ENCODE measurements at regions not wholly inside any gene's neighbourhood (a gene's known extent, or its start where the extent isn't known, plus 50 kb on each side); places are given as distances from the start of the nearest gene placed in this dataset.
"Not testable (repeated sequence)": the region's sequence is repeated elsewhere in the genome, so short reads cannot be mapped to it uniquely, and the experiment has no call there.

DNA sequence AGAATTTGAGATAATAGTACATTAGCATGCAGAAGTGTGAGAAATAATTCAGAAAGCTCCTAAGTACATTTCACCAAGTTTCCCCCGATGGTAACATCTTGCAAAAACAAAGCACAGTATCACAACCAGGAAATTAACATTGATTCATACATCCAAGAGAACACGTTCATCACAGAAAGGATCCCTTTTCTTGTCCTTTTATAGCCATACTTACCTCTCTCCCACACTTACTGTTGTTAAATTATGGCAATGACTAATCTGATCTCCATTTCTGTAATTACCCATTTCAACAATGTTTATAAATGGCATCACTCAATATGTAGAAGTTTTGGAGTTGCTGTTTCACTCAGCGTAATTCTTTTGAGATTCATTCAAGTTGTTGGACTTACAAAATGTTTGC lies 1260.0 kb downstream of the CDH8 start:
- no peak for DNase-seq (ENCODE audit: low read depth)

GRCh38 chr16:60771138-60771537 lies 1265.1 kb downstream of the CDH8 start:
- no peak overlapping the region for H3K4me3 ChIP-seq (ENCODE audit: control insufficient read depth, low read depth, low read length)
- no peak for DNase-seq (ENCODE audit: low read depth)
- TF ChIP-seq, protein P1, sequence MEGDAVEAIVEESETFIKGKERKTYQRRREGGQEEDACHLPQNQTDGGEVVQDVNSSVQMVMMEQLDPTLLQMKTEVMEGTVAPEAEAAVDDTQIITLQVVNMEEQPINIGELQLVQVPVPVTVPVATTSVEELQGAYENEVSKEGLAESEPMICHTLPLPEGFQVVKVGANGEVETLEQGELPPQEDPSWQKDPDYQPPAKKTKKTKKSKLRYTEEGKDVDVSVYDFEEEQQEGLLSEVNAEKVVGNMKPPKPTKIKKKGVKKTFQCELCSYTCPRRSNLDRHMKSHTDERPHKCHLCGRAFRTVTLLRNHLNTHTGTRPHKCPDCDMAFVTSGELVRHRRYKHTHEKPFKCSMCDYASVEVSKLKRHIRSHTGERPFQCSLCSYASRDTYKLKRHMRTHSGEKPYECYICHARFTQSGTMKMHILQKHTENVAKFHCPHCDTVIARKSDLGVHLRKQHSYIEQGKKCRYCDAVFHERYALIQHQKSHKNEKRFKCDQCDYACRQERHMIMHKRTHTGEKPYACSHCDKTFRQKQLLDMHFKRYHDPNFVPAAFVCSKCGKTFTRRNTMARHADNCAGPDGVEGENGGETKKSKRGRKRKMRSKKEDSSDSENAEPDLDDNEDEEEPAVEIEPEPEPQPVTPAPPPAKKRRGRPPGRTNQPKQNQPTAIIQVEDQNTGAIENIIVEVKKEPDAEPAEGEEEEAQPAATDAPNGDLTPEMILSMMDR (conservative IDR thresholded peaks at IDR 0.05; ENCODE audit: control insufficient read depth, insufficient read depth, low read depth, low read length): no peak

More for the DNA sequence above, 1260.0 kb downstream of the CDH8 start:
- TF ChIP-seq, protein P1 (conservative IDR thresholded peaks at IDR 0.05; ENCODE audit: control insufficient read depth, insufficient read depth, low read depth, low read length): no peak
- H3K4me3 ChIP-seq (ENCODE audit: control insufficient read depth, low read depth, low read length): no peak overlapping the region

DNA sequence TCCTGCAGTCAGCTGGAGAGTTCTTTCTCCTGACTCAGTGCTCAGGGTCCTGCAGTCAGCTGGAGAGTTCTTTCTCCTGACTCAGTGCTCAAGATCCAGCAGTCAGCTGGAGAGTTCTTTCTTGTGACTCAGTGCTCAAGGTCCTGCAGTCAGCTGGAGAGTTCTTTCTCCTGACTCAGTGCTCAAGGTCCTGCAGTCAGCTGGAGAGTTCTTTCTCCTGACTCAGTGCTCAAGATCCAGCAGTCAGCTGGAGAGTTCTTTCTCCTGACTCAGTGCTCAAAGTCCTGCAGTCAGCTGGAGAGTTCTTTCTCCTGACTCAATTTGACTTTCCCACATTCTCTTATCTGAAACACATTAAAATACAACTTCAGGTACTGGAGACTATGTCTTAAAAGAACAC lies 1265.9 kb downstream of the CDH8 start:
- not testable (repeated sequence) for H3K4me3 ChIP-seq (ENCODE audit: control insufficient read depth, low read depth, low read length); DNase-seq (ENCODE audit: low read depth)

DNA sequence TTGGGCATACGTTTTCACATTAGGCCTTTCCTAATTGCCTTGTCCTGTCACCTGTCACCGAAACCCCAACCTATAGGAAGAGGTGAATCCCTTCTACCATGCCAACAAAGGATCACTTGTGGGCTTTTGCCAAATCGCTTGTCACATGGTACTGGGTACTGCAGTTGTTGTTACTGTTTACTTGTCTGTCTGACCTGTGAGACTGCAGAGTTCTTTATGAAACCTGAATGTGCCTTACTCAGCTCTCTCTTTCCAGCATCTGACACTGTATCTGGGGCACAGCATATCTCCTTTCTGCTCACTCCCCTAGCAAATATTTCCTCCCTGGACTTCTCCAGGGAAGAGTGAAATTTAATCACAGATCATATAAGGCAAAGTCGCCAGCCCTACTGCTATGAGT lies 1272.4 kb downstream of the CDH8 start:
- no peak for DNase-seq (ENCODE audit: low read depth)
- H3K4me3 ChIP-seq (ENCODE audit: control insufficient read depth, low read depth, low read length): no peak overlapping the region
- TF ChIP-seq, protein P1 (conservative IDR thresholded peaks at IDR 0.05; ENCODE audit: control insufficient read depth, insufficient read depth, low read depth, low read length): no peak

GRCh38 chr16:60755907-60756306 lies 1280.3 kb downstream of the CDH8 start:
- no peak for DNase-seq (ENCODE audit: low read depth)
- H3K4me3 ChIP-seq (ENCODE audit: control insufficient read depth, low read depth, low read length): no peak overlapping the region
- TF ChIP-seq, protein P1 (conservative IDR thresholded peaks at IDR 0.05; ENCODE audit: control insufficient read depth, insufficient read depth, low read depth, low read length): no peak

DNA sequence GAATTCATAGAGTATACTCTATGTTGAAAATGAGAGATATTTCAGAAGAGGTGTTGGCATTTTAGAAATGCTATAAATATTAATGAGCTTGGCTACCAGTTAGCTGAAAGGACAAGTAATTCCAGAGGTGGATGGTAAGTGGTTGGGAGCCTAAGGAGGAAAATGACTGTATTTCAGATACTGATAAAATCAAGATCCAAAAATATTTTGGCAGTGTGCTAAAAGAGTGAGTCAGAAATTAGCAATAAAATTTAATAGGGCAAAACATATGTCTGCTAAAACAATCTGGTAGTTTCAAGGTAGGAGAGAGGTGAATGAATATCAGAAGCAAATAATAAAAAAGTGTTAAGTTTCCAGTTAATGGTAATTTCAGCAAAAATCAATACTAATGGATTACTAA lies 1287.9 kb downstream of the CDH8 start:
- DNase-seq (ENCODE audit: low read depth): no peak
- H3K4me3 ChIP-seq (ENCODE audit: control insufficient read depth, low read depth, low read length): no peak overlapping the region
- TF ChIP-seq, protein P1 (conservative IDR thresholded peaks at IDR 0.05; ENCODE audit: control insufficient read depth, insufficient read depth, low read depth, low read length): no peak

GRCh38 chr16:60744198-60744597 lies 1292.0 kb downstream of the CDH8 start:
- no peak for DNase-seq (ENCODE audit: low read depth)
- H3K4me3 ChIP-seq (ENCODE audit: control insufficient read depth, low read depth, low read length): no peak overlapping the region

More at GRCh38 chr16:60744198-60744597, 1292.0 kb downstream of the CDH8 start:
- TF ChIP-seq, protein P1 (conservative IDR thresholded peaks at IDR 0.05; ENCODE audit: control insufficient read depth, insufficient read depth, low read depth, low read length): no peak
